ENCODE measurements at regions not wholly inside any gene's neighbourhood (a gene's known extent, or its start where the extent isn't known, plus 50 kb on each side); places are given as distances from the start of the nearest gene placed in this dataset.

GRCh38 chr4:161321706-161322105, 842.1 kb downstream of the FSTL5 start:
- no peaks in the 10 kb centered on the region for H3K79me1 ChIP-seq (ENCODE audit: low read depth in 1 of 2, low read length in 2 of 2)
- no peak overlapping the region for H3K4me3 ChIP-seq (ENCODE audit: insufficient read depth, low read depth, low read length)
- no peak overlapping the region for H3K56ac ChIP-seq (ENCODE audit: extremely low read depth, insufficient read depth, low read length)
- intact Hi-C loops (cut with micrococcal nuclease) = no loop called here
- CTCF ChIA-PET = no interaction called here
- dilution Hi-C loops (cut with HindIII; ENCODE audit: low sequenced_read_pairs, unreplicated experiment) = no loop called here
- no peak overlapping the region for H3K27ac ChIP-seq (ENCODE audit: insufficient read depth, low read length)
- no peaks in the 10 kb centered on the region for H3K27me3 ChIP-seq (ENCODE audit: control insufficient read depth, insufficient read depth, low read length)
- DNase-seq = no peak
- H3K9me1 ChIP-seq (ENCODE audit: insufficient read depth, low read length) = no peaks in the 10 kb centered on the region
- no peak overlapping the region for H2BK120ac ChIP-seq (ENCODE audit: low read depth, low read length)
- no peaks in the 10 kb centered on the region for H4K20me1 ChIP-seq (ENCODE audit: insufficient read depth, low read length)
- no peak overlapping the region for H2BK5ac ChIP-seq (ENCODE audit: low read depth, low read length, poor library complexity, severe bottlenecking)
- no peak overlapping the region for H3K23ac ChIP-seq (ENCODE audit: low read depth, low read length)
- H3K4me2 ChIP-seq (ENCODE audit: low read depth, low read length) = no peak overlapping the region
- H3K9ac ChIP-seq (ENCODE audit: low read depth, low read length) = no peak overlapping the region
- no peak overlapping the region for H4K91ac ChIP-seq (ENCODE audit: insufficient read depth, low read depth, low read length)
- H3K18ac ChIP-seq (ENCODE audit: low read depth, low read length) = no peak overlapping the region
- no peak overlapping the region for H4K5ac ChIP-seq (ENCODE audit: low read depth, low read length)
- H2BK20ac ChIP-seq (ENCODE audit: low read depth, low read length) = no peak overlapping the region
- peaks cover 4% of the 10 kb centered on the region; the same call in 1 of the 2 replicates for H3K9me3 ChIP-seq (ENCODE audit: control insufficient read depth, insufficient read depth, low read length)
- no TSS peak for BruUV-seq (replicated peaks)
- H2AK5ac ChIP-seq (ENCODE audit: low read depth, low read length) = no peak overlapping the region
- no peak overlapping the region for H3K14ac ChIP-seq (replicated peaks; ENCODE audit: low read depth, low read length)
- H2BK15ac ChIP-seq (ENCODE audit: low read depth, low read length) = no peak overlapping the region
- in situ Hi-C loops (cut with MboI; ENCODE audit: low sequenced_read_pairs) = no loop called here
- ATAC-seq (ENCODE audit: low read depth) = no peak
- no peaks in the 10 kb centered on the region for H3K36me3 ChIP-seq (ENCODE audit: control insufficient read depth, insufficient read depth, low read length)
- H2AFZ ChIP-seq (replicated peaks; ENCODE audit: low read length, poor library complexity) = no peak overlapping the region
- H3K4ac ChIP-seq (ENCODE audit: low read depth, low read length) = no peak overlapping the region
- H3K4me1 ChIP-seq (ENCODE audit: control insufficient read depth, insufficient read depth, low read length) = no peaks in the 10 kb centered on the region
- no peak overlapping the region for H4K8ac ChIP-seq (ENCODE audit: low read depth in 2 of 2, low read length in 2 of 2)
- TF ChIP-seq ELK1 (IDR thresholded peaks at IDR 0.05; ENCODE audit: borderline replicate concordance, low read depth, low read length) (no peak), CHD1 (IDR thresholded peaks at IDR 0.05; ENCODE audit: low read depth, low read length) (no peak), POLR2A (IDR thresholded peaks at IDR 0.05; ENCODE audit: low read depth, low read length) (no peak), MXI1 (IDR thresholded peaks at IDR 0.05; ENCODE audit: borderline replicate concordance, low read depth, low read length) (no peak), NFE2L2 (IDR thresholded peaks at IDR 0.05; ENCODE audit: low read depth, low read length) (no peak), FOS (IDR thresholded peaks at IDR 0.05; ENCODE audit: low read depth, low read length) (no peak), RFX5 (IDR thresholded peaks at IDR 0.05; ENCODE audit: low read depth, low read length) (no peak), USF2 (IDR thresholded peaks at IDR 0.05; ENCODE audit: low read depth, low read length) (no peak), MAFK (IDR thresholded peaks at IDR 0.05; ENCODE audit: low read depth, low read length) (no peak)
- TF ChIP-seq, protein P1, sequence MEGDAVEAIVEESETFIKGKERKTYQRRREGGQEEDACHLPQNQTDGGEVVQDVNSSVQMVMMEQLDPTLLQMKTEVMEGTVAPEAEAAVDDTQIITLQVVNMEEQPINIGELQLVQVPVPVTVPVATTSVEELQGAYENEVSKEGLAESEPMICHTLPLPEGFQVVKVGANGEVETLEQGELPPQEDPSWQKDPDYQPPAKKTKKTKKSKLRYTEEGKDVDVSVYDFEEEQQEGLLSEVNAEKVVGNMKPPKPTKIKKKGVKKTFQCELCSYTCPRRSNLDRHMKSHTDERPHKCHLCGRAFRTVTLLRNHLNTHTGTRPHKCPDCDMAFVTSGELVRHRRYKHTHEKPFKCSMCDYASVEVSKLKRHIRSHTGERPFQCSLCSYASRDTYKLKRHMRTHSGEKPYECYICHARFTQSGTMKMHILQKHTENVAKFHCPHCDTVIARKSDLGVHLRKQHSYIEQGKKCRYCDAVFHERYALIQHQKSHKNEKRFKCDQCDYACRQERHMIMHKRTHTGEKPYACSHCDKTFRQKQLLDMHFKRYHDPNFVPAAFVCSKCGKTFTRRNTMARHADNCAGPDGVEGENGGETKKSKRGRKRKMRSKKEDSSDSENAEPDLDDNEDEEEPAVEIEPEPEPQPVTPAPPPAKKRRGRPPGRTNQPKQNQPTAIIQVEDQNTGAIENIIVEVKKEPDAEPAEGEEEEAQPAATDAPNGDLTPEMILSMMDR (conservative IDR thresholded peaks at IDR 0.05; ENCODE audit: low read depth, low read length) = no peak
- WGBS, 2 experiments (ENCODE audit: extremely low coverage in 2 of 2, insufficient read length in 1 of 2) = no CpG with 5 or more reads among the region's 1 CpG
- H2AK9ac ChIP-seq (replicated peaks; ENCODE audit: low read depth, low read length, poor library complexity) = no peak overlapping the region
- POLR2A ChIA-PET (ENCODE audit: unreplicated experiment) = no interaction called here

Data from IMR-90 (cell line).